ENCODE measurements at regions not wholly inside any gene's neighbourhood (a gene's known extent, or its start where the extent isn't known, plus 50 kb on each side); places are given as distances from the start of the nearest gene placed in this dataset.

- POLR2A ChIA-PET, result no interaction called here
- CTCF ChIA-PET, result no interaction called here
Observed at GRCh38 chr6:95328231-95328630, 249.1 kb upstream of the MANEA start.

GRCh38 chr6:95352064-95352795 is 225.1 kb upstream of the MANEA start:
- POLR2A ChIA-PET, result no interaction called here

GRCh38 chr6:95354551-95354950 is 222.8 kb upstream of the MANEA start:
- ChIA-PET CTCF (no interaction called here), POLR2A (no interaction called here)

More at GRCh38 chr6:95352064-95352795, 225.1 kb upstream of the MANEA start:
- CTCF ChIA-PET, result no interaction called here

DNA sequence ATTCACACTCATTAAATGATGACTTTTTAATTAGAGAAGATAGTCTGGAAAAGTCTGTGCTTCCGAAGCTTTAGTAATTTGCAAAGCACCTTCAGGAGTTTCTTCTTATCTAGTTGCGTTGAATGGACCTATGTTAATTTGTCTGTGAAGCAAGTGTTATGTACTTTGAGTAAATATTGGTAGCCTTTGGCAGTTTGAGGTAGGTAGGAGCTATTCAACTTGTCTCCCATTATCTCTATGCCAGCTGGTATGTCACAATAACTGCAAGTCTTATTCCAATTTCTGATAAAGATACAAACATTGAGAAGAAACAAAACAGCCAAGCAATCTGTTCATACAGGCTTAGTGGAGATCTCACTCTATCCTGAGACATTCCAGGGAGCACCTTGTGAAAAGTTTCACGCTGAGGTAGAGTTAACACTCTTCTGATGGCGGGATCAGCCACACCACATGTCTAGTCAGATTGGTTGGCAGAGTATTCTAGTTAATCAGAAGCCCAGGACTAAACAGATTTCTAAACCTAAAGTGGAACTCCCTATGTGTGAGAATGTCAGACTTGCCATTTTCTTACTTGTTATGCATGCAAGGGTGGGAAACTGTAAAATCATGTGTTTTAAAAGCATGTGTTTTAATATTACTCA is 219.8 kb upstream of the MANEA start:
- POLR2A ChIA-PET, result no interaction called here

DNA sequence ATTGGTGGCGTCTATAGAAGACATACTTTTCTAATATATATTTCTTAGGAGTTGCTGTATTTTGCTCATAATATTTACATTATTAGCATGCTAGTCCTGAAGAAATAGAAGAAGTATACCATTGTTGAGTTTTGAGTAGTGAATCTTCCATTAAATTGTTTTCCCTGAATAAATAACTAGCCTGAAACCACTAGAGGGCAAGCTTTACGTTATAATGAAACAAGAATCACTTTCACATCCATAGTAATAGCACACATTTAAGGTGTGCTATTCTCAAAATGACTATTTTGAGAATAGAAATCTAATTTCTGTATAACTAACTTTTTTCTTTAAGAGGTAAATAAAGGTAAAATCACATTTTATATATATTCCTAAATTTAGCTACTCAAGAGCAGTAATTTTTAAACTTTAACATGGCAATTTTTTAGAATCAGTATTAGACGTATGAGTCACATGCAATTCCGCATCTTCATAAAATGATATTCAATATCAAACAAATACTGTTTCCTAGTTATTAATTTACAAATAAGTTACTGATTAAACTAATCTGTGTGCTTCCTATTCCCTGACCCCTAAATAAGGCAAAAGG is 213.2 kb upstream of the MANEA start:
- ChIA-PET POLR2A (no interaction called here), CTCF (no interaction called here)

More for the DNA sequence above, 219.8 kb upstream of the MANEA start:
- CTCF ChIA-PET, result interaction anchor here (1.0 kb wide), 1 partner anchor 33 kb away, joined by 3 read pairs; no protein-coding TSS in a partner anchor

- ChIA-PET CTCF (no interaction called here), POLR2A (no interaction called here)
Observed at GRCh38 chr6:95365454-95365853, 211.9 kb upstream of the MANEA start.

GRCh38 chr6:95366414-95366813 is 210.9 kb upstream of the MANEA start:
- CTCF ChIA-PET, result no interaction called here
- POLR2A ChIA-PET, result no interaction called here

DNA sequence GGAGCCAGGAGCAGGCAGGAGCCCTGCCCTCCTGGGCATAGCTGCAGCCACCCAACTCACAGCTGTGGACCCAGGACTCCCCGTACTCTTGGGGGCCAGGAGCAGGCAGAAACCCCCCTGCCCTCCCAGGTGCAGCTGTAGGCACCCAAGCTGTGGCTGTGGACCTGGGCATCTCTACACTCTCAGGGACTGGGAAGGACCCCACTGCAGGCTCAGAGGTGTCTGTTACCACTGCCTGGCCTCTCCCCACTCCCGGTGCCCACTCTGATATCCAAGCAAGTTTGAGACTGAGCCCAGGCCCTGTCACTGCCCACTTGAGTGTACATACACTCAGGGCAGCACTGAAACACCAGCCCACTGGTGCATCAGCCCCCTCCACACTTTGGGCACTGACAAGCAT is 193.5 kb upstream of the MANEA start:
- CTCF ChIA-PET, result no interaction called here
- POLR2A ChIA-PET, result no interaction called here

GRCh38 chr6:95384988-95385387 is 192.3 kb upstream of the MANEA start:
- ChIA-PET CTCF (no interaction called here), POLR2A (no interaction called here)

DNA sequence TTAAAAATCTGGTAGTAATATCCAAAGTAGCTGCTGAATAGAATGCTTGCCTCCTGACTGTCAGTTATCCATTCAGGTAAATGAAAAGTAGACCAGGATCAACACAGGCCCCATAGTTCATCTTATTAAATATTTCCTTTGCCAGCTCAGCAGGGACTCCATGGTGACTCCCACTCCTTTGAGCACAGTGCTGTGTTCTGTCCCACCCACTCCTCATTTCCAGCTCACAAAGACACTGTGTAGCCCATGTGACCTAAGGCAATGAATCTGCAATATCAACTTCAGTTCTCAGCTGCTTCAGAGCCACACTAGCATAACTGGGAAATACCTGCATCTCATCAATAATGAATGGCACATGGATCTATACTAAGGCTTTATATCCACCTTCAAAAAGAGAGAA is 189.5 kb upstream of the MANEA start:
- POLR2A ChIA-PET, result no interaction called here

GRCh38 chr6:95404777-95405176 is 172.6 kb upstream of the MANEA start:
- POLR2A ChIA-PET, result no interaction called here
- CTCF ChIA-PET, result no interaction called here

More for the DNA sequence above, 189.5 kb upstream of the MANEA start:
- CTCF ChIA-PET, result no interaction called here

GRCh38 chr6:95408111-95408510 is 169.2 kb upstream of the MANEA start:
- ChIA-PET POLR2A (no interaction called here), CTCF (no interaction called here)

- ChIA-PET POLR2A (no interaction called here), CTCF (no interaction called here)
Observed at GRCh38 chr6:95410168-95410567, 167.2 kb upstream of the MANEA start.

- ChIA-PET POLR2A (no interaction called here), CTCF (no interaction called here)
Observed at GRCh38 chr6:95413789-95414188, 163.5 kb upstream of the MANEA start.

- ChIA-PET POLR2A (no interaction called here), CTCF (no interaction called here)
Observed at GRCh38 chr6:95417856-95418255, 159.5 kb upstream of the MANEA start.

GRCh38 chr6:95420792-95421191 is 156.5 kb upstream of the MANEA start:
- POLR2A ChIA-PET, result no interaction called here
- CTCF ChIA-PET, result no interaction called here

DNA sequence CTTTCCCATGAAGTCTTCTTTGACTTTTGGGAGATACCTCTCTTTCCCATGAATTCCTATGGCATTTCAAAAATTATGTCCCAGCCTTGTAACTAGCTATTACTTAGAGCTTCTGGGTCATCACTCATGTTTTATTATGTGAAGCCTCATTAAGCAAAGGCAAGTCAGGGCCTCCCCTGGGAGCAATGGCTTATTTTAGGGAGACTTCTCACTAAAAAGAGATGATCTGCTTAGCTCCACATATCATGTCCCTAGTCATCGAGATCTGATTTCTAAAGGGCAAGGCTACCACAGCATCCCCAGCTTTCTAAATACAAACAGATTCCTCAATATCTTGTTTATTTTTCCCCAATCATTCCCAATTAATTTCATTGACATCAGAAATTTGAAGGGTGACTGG is 154.0 kb upstream of the MANEA start:
- POLR2A ChIA-PET, result no interaction called here
- CTCF ChIA-PET, result no interaction called here

DNA sequence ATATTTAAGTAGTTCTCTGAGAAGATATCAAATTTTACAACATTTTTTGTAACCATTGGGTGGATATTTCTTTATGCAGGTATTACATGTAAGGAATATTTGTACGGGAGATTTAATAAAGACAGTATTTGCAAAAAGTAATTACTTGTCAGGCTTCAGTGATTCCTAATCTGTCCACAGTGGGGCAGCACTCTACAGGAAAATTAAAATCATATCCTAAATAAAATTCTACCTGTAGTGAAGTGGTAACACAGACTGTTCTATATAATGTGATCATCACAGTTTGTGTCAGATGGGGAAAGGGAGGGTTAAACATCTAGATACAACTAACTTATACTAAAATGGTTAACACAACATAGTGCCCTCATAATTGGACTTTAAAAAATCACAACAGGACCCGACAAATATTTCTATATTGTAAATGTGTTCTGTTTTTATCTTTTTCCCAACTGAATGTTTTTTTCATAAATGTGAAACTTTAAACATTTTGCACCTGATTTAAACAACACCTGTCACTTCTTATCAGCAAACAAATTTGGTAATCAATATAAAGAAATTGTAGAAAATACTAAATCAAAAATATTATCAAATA is 145.6 kb upstream of the MANEA start:
- POLR2A ChIA-PET, result no interaction called here
- CTCF ChIA-PET, result no interaction called here

- CTCF ChIA-PET, result no interaction called here
- POLR2A ChIA-PET, result no interaction called here
Observed at GRCh38 chr6:95439741-95440140, 137.6 kb upstream of the MANEA start.

GRCh38 chr6:95448208-95448607 is 129.1 kb upstream of the MANEA start:
- ChIA-PET POLR2A (no interaction called here), CTCF (no interaction called here)

- CTCF ChIA-PET, result no interaction called here
- POLR2A ChIA-PET, result no interaction called here
Observed at GRCh38 chr6:95469511-95469910, 107.8 kb upstream of the MANEA start.

All from activated CD8-positive, alpha-beta memory T cell treated with anti-CD3 and anti-CD28 coated beads for 36 hours (primary cell).